ENCODE measurements at regions not wholly inside any gene's neighbourhood (a gene's known extent, or its start where the extent isn't known, plus 50 kb on each side); places are given as distances from the start of the nearest gene placed in this dataset.
"Not testable (repeated sequence)": the region's sequence is repeated elsewhere in the genome, so short reads cannot be mapped to it uniquely, and the experiment has no call there.

DNA sequence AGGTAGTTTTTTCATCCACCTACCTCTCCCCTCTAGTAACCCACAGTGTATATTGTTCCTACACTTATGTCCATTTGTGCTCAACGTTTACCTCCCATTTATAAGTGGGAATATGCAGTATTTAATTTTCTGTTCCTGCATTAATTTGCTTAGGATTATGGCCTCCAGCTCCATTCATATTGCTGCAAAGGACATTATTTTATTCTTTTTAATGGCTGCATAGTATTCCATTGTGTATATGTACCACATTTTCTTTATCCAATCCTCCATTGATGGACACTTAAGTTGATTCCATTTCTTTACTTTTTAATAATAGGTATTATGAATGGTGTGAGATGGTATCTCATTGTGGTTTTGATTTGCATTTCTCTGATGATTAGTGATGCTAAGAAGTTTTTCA, 76.1 kb upstream of the GABRE start:
- H3K18ac ChIP-seq (ENCODE audit: extremely low read depth, low read length); H2AFZ ChIP-seq (ENCODE audit: low read length); H3K4me3 ChIP-seq (ENCODE audit: extremely low read depth in 1 of 4, insufficient read depth in 2 of 4, low read depth in 3 of 4, low read length in 4 of 4); DNase-seq (ENCODE audit: low read depth in 1 of 2, low spot score in 2 of 2); POLR2A ChIA-PET (ENCODE audit: partially characterized antibody); H3K4me1 ChIP-seq (replicated peaks in 1 of 4; ENCODE audit: control insufficient read depth in 3 of 4, insufficient read depth in 4 of 4, low read length in 3 of 4); H3K36me3 ChIP-seq (ENCODE audit: control insufficient read depth in 2 of 4, insufficient read depth in 4 of 4, low read length in 3 of 4); H4K5ac ChIP-seq (ENCODE audit: insufficient read length, low read depth, low read length); H4K91ac ChIP-seq (replicated peaks; ENCODE audit: insufficient read length, low read length); H4K20me1 ChIP-seq (replicated peaks in 1 of 2; ENCODE audit: control insufficient read depth in 1 of 2, insufficient read depth in 2 of 2, low read length in 2 of 2); H3K23ac ChIP-seq (ENCODE audit: insufficient read length); H2BK15ac ChIP-seq (ENCODE audit: low read length); H3K56ac ChIP-seq (replicated peaks; ENCODE audit: insufficient read length, low read depth, low read length); H3K4me2 ChIP-seq (ENCODE audit: insufficient read depth in 1 of 2, low read depth in 2 of 2, low read length in 2 of 2); FAIRE-seq; H3K27me3 ChIP-seq (replicated peaks in 1 of 4; ENCODE audit: control insufficient read depth in 3 of 4, extremely low read depth in 1 of 4, insufficient read depth in 3 of 4, low read length in 3 of 4); H3K9me3 ChIP-seq (ENCODE audit: insufficient read depth in 2 of 2, low read depth in 1 of 2, low read length in 1 of 2); H2BK5ac ChIP-seq (ENCODE audit: low read depth, low read length); H2BK12ac ChIP-seq (ENCODE audit: low read depth, low read length); H3K79me1 ChIP-seq (ENCODE audit: low read depth, low read length); H3K9ac ChIP-seq (replicated peaks in 1 of 4; ENCODE audit: extremely low read depth in 1 of 4, low read depth in 3 of 4, low read length in 3 of 4); CTCF ChIA-PET (ENCODE audit: partially characterized antibody); H2BK120ac ChIP-seq (replicated peaks; ENCODE audit: low read depth, low read length); H2AK5ac ChIP-seq (ENCODE audit: low read depth, low read length); H2BK20ac ChIP-seq (ENCODE audit: low read length); H3K4ac ChIP-seq (replicated peaks; ENCODE audit: insufficient read length, low read depth, low read length); H3K27ac ChIP-seq (ENCODE audit: low read depth, low read length); H3K23me2 ChIP-seq (ENCODE audit: low read depth, low read length); H3K79me2 ChIP-seq (ENCODE audit: control insufficient read depth in 1 of 2, insufficient read depth in 2 of 2, low read length in 2 of 2); H3K14ac ChIP-seq (ENCODE audit: insufficient read length); H4K8ac ChIP-seq (ENCODE audit: extremely low read depth, insufficient read depth, low read length): not testable (repeated sequence)
- 100% methylated on average over 1 of the region's 1 CpG; no CpG with 5 or more reads in 1 of the 2 experiments for WGBS, 2 experiments (ENCODE audit: extremely low coverage in 1 of 2, insufficient coverage in 1 of 2, insufficient read length in 1 of 2, insufficient replicate concordance in 2 of 2, low coverage in 1 of 2, low lambda C conversion rate in 2 of 2, missing lambda C conversion rate in 1 of 2)
